H1 (cell line): ENCODE measurements at regions not wholly inside any gene's neighbourhood (a gene's known extent, or its start where the extent isn't known, plus 50 kb on each side); places are given as distances from the start of the nearest gene placed in this dataset.

Experiments
- CHD2 ChIP-seq: IDR thresholded peaks from 2 replicates; pipeline ENCODE4 v1.6.1; 2012; ENCODE audit warnings: low read length, improper control_type of control experiment
- EZH2 ChIP-seq: fragments of 200-600 bp; sonication (generic); IDR thresholded peaks from 2 replicates; pipeline ENCODE4 v1.7.1; 2012; ENCODE audit warnings: low read depth, mild to moderate bottlenecking, moderate library complexity, low read length, inconsistent platforms; ENCODE audit not compliant: severe bottlenecking
- HDAC6 ChIP-seq: IDR thresholded peaks from one replicate; pipeline ENCODE4 v1.7.1; 2012; ENCODE audit warnings: low read depth, mild to moderate bottlenecking, inconsistent platforms, low read length, moderate library complexity
- SIN3A ChIP-seq, 2 experiments: IDR thresholded peaks in 1 of 2; conservative IDR thresholded peaks in 1 of 2; 2 replicates each; pipeline ENCODE4 v1.6.1; 2011 to 2012; ENCODE audit warnings: low read length in 2 of 2, improper control_type of control experiment in 1 of 2, low read depth in 1 of 2, mild to moderate bottlenecking in 1 of 2
- TF ChIP-seq, protein P1 (sequence below), 3 experiments: IDR thresholded peaks; 1 replicate in 2 of 3; 2 replicates in 1 of 3; pipeline versions ENCODE4 v1.5.1 to v1.6.1; 2011; ENCODE audit warnings: low read length in 3 of 3, mild to moderate bottlenecking in 3 of 3, inconsistent platforms in 2 of 3, low read depth in 1 of 3, moderate library complexity in 1 of 3; ENCODE audit not compliant: insufficient read depth in 1 of 3; ENCODE audit errors: control extremely low read depth in 1 of 3

DNA sequence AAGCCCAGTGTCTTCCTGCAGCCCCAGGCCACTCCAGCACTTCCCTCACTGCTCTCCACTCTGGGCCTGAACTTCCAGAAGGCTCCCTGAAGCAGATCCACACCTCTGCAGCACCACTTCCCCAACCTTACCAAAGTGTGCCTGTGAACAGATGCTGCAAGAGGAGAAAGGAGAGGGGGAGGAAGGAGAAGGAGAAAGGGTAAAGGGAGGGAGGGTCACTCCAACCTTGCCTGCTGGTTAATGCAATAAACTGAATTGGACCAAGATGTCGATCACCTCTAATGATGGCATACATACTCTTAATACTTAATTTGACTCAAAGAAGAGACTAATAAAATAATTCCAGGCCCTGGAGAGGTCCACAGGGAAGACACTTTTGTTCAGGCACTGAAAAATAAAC is 77.2 kb upstream of the RAI14 start:
- TF ChIP-seq SIN3A (conservative IDR thresholded peaks at IDR 0.05 in 1 of 2, IDR thresholded peaks at IDR 0.05 in 1 of 2; ENCODE audit: low read depth in 1 of 2, low read length in 2 of 2) (no peak), EZH2 (no peak), HDAC6 (no peak), CHD2 (no peak)
- TF ChIP-seq, protein P1, sequence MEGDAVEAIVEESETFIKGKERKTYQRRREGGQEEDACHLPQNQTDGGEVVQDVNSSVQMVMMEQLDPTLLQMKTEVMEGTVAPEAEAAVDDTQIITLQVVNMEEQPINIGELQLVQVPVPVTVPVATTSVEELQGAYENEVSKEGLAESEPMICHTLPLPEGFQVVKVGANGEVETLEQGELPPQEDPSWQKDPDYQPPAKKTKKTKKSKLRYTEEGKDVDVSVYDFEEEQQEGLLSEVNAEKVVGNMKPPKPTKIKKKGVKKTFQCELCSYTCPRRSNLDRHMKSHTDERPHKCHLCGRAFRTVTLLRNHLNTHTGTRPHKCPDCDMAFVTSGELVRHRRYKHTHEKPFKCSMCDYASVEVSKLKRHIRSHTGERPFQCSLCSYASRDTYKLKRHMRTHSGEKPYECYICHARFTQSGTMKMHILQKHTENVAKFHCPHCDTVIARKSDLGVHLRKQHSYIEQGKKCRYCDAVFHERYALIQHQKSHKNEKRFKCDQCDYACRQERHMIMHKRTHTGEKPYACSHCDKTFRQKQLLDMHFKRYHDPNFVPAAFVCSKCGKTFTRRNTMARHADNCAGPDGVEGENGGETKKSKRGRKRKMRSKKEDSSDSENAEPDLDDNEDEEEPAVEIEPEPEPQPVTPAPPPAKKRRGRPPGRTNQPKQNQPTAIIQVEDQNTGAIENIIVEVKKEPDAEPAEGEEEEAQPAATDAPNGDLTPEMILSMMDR (IDR thresholded peaks at IDR 0.05; ENCODE audit: control extremely low read depth in 1 of 3, insufficient read depth in 1 of 3, low read depth in 1 of 3, low read length in 3 of 3), result no peak
